Fibroblast of mammary gland (primary cell): ENCODE measurements at regions not wholly inside any gene's neighbourhood (a gene's known extent, or its start where the extent isn't known, plus 50 kb on each side); places are given as distances from the start of the nearest gene placed in this dataset.

Experiments used
- DNase-seq: peaks from one replicate; pipeline ENCODE4 v3.0.0-alpha.2; 2010; ENCODE audit warnings: low read depth
- H3K4me3 ChIP-seq: 2 replicates; pipeline ENCODE4 v1.5.1; 2011; ENCODE audit warnings: low read depth, mild to moderate bottlenecking, low read length, moderate library complexity; ENCODE audit not compliant: control insufficient read depth
- CTCF ChIP-seq: conservative IDR thresholded peaks from 2 replicates; pipeline ENCODE4 v1.5.1; 2011; ENCODE audit warnings: low read depth, low read length, inconsistent platforms; ENCODE audit not compliant: control insufficient read depth, insufficient read depth

GRCh38 chr5:29005386-29005785 is 1967.0 kb upstream of the CDH9 start:
- no peak for TF ChIP-seq CTCF
- DNase-seq, result no peak
- no peak overlapping the region for H3K4me3 ChIP-seq

- no peak overlapping the region for H3K4me3 ChIP-seq
- no peak for DNase-seq
- no peak for TF ChIP-seq CTCF
These were observed 1964.1 kb upstream of the CDH9 start for GRCh38 chr5:29002481-29002880.

GRCh38 chr5:29001666-29002065 is 1963.3 kb upstream of the CDH9 start:
- no peak for TF ChIP-seq CTCF
- DNase-seq, result no peak
- H3K4me3 ChIP-seq, result no peak overlapping the region

GRCh38 chr5:28984639-28985038 is 1946.3 kb upstream of the CDH9 start:
- no peak for DNase-seq
- no peak overlapping the region for H3K4me3 ChIP-seq
- TF ChIP-seq CTCF, result no peak

- TF ChIP-seq CTCF, result no peak
- H3K4me3 ChIP-seq, result no peak overlapping the region
- no peak for DNase-seq
These were observed 1937.1 kb upstream of the CDH9 start for GRCh38 chr5:28975508-28975907.

GRCh38 chr5:28967848-28968247 is 1929.5 kb upstream of the CDH9 start:
- no peak for TF ChIP-seq CTCF

GRCh38 chr5:28961816-28962215 is 1923.4 kb upstream of the CDH9 start:
- no peak for TF ChIP-seq CTCF
- no peak for DNase-seq
- H3K4me3 ChIP-seq, result no peak overlapping the region

More at GRCh38 chr5:28967848-28968247, 1929.5 kb upstream of the CDH9 start:
- no peak overlapping the region for H3K4me3 ChIP-seq
- DNase-seq, result no peak
